Endothelial cell of umbilical vein (primary cell): ENCODE measurements at regions not wholly inside any gene's neighbourhood (a gene's known extent, or its start where the extent isn't known, plus 50 kb on each side); places are given as distances from the start of the nearest gene placed in this dataset.

Experiments
- EZH2 ChIP-seq: IDR thresholded peaks from 2 replicates; pipeline ENCODE4 v1.6.1; 2012; ENCODE audit warnings: borderline replicate concordance, low read depth, mild to moderate bottlenecking, moderate library complexity, low read length, inconsistent platforms; ENCODE audit not compliant: severe bottlenecking
- FOS ChIP-seq: IDR thresholded peaks from 2 replicates; pipeline ENCODE4 v1.6.1; 2011; ENCODE audit warnings: mild to moderate bottlenecking, low read length, moderate library complexity, borderline replicate concordance; ENCODE audit not compliant: insufficient read depth
- GATA2 ChIP-seq: IDR thresholded peaks from 2 replicates; pipeline ENCODE4 v1.7.0; 2011; ENCODE audit warnings: low read depth, mild to moderate bottlenecking, moderate library complexity, mixed read lengths, low read length; ENCODE audit not compliant: insufficient read length, insufficient read depth
- JUN ChIP-seq: IDR thresholded peaks from 2 replicates; pipeline ENCODE4 v1.6.1; 2011; ENCODE audit warnings: borderline replicate concordance, low read depth; ENCODE audit not compliant: insufficient read length, insufficient read depth
- MYC ChIP-seq: IDR thresholded peaks from one replicate; pipeline ENCODE4 v1.6.1; 2011; ENCODE audit warnings: mild to moderate bottlenecking, low read depth, low read length
- POLR2A ChIP-seq: IDR thresholded peaks from 2 replicates; pipeline ENCODE4 v1.6.1; 2012; ENCODE audit warnings: low read depth, mild to moderate bottlenecking, control low read depth, low read length
- POLR2AphosphoS5 ChIP-seq: IDR thresholded peaks from 2 replicates; pipeline ENCODE4 v1.6.1; 2012; ENCODE audit warnings: low read depth, mild to moderate bottlenecking, control low read depth, low read length, moderate library complexity; ENCODE audit not compliant: insufficient read depth
- TF ChIP-seq, protein P1 (sequence below), 2 donors: IDR thresholded peaks; 1 replicate in 1 of 2; 2 replicates in 1 of 2; pipeline ENCODE4 v1.5.1; 2011; ENCODE audit warnings: low read length in 2 of 2, mild to moderate bottlenecking in 2 of 2, moderate library complexity in 2 of 2, control low read depth in 1 of 2, inconsistent platforms in 1 of 2, low read depth in 1 of 2; ENCODE audit not compliant: insufficient read depth in 1 of 2; ENCODE audit errors: extremely low read depth in 1 of 2
- TF ChIP-seq, protein P2 (sequence below): IDR thresholded peaks from 2 replicates; pipeline ENCODE4 v1.6.1; 2011; ENCODE audit not compliant: insufficient read depth, insufficient read length

DNA sequence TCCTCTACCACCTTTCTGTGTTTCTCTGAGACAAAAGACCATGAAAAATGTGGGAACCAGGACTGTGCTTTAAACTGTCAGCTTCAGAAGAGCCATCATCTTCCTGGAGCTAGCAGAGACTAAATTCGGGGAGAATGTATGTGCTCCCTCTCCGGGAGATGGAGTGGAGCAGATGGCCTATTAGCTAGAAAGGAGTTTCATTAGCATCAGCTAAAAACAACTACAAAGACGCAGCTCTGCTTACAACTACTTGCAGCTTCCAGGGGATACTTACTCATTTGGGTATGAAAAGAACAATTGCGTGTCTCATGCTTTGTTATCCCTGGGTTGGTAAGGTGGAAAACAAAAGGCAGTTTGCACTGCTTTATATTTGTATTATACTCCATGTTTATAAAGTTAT, 159.6 kb downstream of the MFSD1 start:
- TF ChIP-seq, protein P1, sequence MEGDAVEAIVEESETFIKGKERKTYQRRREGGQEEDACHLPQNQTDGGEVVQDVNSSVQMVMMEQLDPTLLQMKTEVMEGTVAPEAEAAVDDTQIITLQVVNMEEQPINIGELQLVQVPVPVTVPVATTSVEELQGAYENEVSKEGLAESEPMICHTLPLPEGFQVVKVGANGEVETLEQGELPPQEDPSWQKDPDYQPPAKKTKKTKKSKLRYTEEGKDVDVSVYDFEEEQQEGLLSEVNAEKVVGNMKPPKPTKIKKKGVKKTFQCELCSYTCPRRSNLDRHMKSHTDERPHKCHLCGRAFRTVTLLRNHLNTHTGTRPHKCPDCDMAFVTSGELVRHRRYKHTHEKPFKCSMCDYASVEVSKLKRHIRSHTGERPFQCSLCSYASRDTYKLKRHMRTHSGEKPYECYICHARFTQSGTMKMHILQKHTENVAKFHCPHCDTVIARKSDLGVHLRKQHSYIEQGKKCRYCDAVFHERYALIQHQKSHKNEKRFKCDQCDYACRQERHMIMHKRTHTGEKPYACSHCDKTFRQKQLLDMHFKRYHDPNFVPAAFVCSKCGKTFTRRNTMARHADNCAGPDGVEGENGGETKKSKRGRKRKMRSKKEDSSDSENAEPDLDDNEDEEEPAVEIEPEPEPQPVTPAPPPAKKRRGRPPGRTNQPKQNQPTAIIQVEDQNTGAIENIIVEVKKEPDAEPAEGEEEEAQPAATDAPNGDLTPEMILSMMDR (IDR thresholded peaks at IDR 0.05; ENCODE audit: extremely low read depth in 1 of 2, insufficient read depth in 1 of 2, low read depth in 1 of 2, low read length in 2 of 2): no peak
- TF ChIP-seq POLR2A (no peak), EZH2 (no peak), FOS (no peak), POLR2AphosphoS5 (no peak), MYC (no peak), JUN (no peak), GATA2 (no peak)
- TF ChIP-seq, protein P2, sequence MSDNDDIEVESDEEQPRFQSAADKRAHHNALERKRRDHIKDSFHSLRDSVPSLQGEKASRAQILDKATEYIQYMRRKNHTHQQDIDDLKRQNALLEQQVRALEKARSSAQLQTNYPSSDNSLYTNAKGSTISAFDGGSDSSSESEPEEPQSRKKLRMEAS: no peak
